H9 (cell line): ENCODE measurements at regions not wholly inside any gene's neighbourhood (a gene's known extent, or its start where the extent isn't known, plus 50 kb on each side); places are given as distances from the start of the nearest gene placed in this dataset.

ENCODE experiments used
- DNase-seq: peaks from one replicate; pipeline ENCODE4 v3.0.0-alpha.2; 2017
- H2AFZ ChIP-seq: one replicate; pipeline ENCODE4 v1.6.1; 2013; ENCODE audit warnings: mild to moderate bottlenecking, low read length, control low read depth, moderate library complexity
- H2AK5ac ChIP-seq: 2 replicates; pipeline ENCODE4 v1.6.1; 2013; ENCODE audit warnings: low read length, control low read depth, mixed read lengths; ENCODE audit not compliant: insufficient read length
- H2BK120ac ChIP-seq: one replicate; pipeline ENCODE4 v1.6.1; 2013; ENCODE audit warnings: low read depth, mild to moderate bottlenecking, low read length, control low read depth, inconsistent platforms; ENCODE audit not compliant: poor library complexity, severe bottlenecking
- H2BK12ac ChIP-seq: 2 replicates; pipeline ENCODE4 v1.6.1; 2013; ENCODE audit warnings: low read length, control low read depth, mixed read lengths, low read depth; ENCODE audit not compliant: insufficient read length
- H2BK15ac ChIP-seq: 2 replicates; pipeline ENCODE4 v1.6.1; 2013; ENCODE audit warnings: low read depth, low read length, control low read depth
- H2BK20ac ChIP-seq: one replicate; pipeline ENCODE4 v1.6.1; 2013; ENCODE audit warnings: low read depth, mild to moderate bottlenecking, low read length, control low read depth, inconsistent platforms; ENCODE audit not compliant: poor library complexity, severe bottlenecking
- H2BK5ac ChIP-seq: 2 replicates; pipeline ENCODE4 v1.6.1; 2013; ENCODE audit warnings: low read length, control low read depth, mixed read lengths; ENCODE audit not compliant: insufficient read length
- H3K14ac ChIP-seq: 2 replicates; pipeline ENCODE4 v1.6.1; 2013; ENCODE audit warnings: low read length, control low read depth; ENCODE audit not compliant: insufficient read depth
- H3K18ac ChIP-seq: 2 replicates; pipeline ENCODE4 v1.6.1; 2013; ENCODE audit warnings: low read depth, mild to moderate bottlenecking, mixed read lengths, low read length, control low read depth; ENCODE audit not compliant: insufficient read length
- H3K23ac ChIP-seq: 2 replicates; pipeline ENCODE4 v1.6.1; 2013; ENCODE audit warnings: low read length, control low read depth, mixed read lengths, low read depth; ENCODE audit not compliant: insufficient read length
- H3K23me2 ChIP-seq: 2 replicates; pipeline ENCODE4 v1.6.1; 2013; ENCODE audit warnings: low read depth, mild to moderate bottlenecking, mixed read lengths, low read length, control low read depth; ENCODE audit not compliant: insufficient read length, poor library complexity, severe bottlenecking
- H3K27ac ChIP-seq: 2 replicates; pipeline ENCODE4 v1.5.1; 2013; ENCODE audit warnings: low read length, control low read depth, mixed read lengths, low read depth; ENCODE audit not compliant: insufficient read length
- H3K27me3 ChIP-seq: 2 replicates; pipeline ENCODE4 v1.6.1; 2013; ENCODE audit warnings: low read length, control low read depth, inconsistent platforms; ENCODE audit not compliant: insufficient read depth
- H3K4ac ChIP-seq: 2 replicates; pipeline ENCODE4 v1.6.1; 2013; ENCODE audit warnings: low read depth, mild to moderate bottlenecking, control low read depth, inconsistent platforms, low read length, moderate library complexity
- H3K4me1 ChIP-seq: 2 replicates; pipeline ENCODE4 v1.6.1; 2013; ENCODE audit warnings: low read length, control low read depth, inconsistent platforms; ENCODE audit not compliant: insufficient read depth
- H3K4me2 ChIP-seq: 2 replicates; pipeline ENCODE4 v1.6.1; 2013; ENCODE audit warnings: low read length, control low read depth, mixed read lengths; ENCODE audit not compliant: insufficient read length, insufficient read depth
- H3K56ac ChIP-seq: 2 replicates; pipeline ENCODE4 v1.6.1; 2013; ENCODE audit warnings: low read depth, mild to moderate bottlenecking, mixed read lengths, low read length, control low read depth; ENCODE audit not compliant: insufficient read length
- H3K79me1 ChIP-seq: 2 replicates; pipeline ENCODE4 v1.6.1; 2013; ENCODE audit warnings: low read depth, mild to moderate bottlenecking, moderate library complexity, low read length, control low read depth, inconsistent platforms; ENCODE audit not compliant: insufficient read depth, poor library complexity, severe bottlenecking
- H3K79me2 ChIP-seq: 2 replicates; pipeline ENCODE4 v1.6.1; 2013; ENCODE audit warnings: low read length, control low read depth, inconsistent platforms; ENCODE audit not compliant: insufficient read depth
- H3K9ac ChIP-seq: 2 replicates; pipeline ENCODE4 v1.6.1; 2013; ENCODE audit warnings: low read length, control low read depth, mixed read lengths; ENCODE audit not compliant: insufficient read length; ENCODE audit errors: extremely low read depth
- H3K9me3 ChIP-seq: one replicate; pipeline ENCODE4 v1.6.1; 2013; ENCODE audit warnings: low read depth, low read length, inconsistent platforms; ENCODE audit not compliant: control insufficient read depth
- H3T11ph ChIP-seq: one replicate; pipeline ENCODE4 v1.6.1; 2013; ENCODE audit warnings: mild to moderate bottlenecking, low read length, control low read depth, inconsistent platforms
- H4K20me1 ChIP-seq: one replicate; pipeline ENCODE4 v1.6.1; 2013; ENCODE audit not compliant: control insufficient read depth, insufficient read length, insufficient read depth
- H4K5ac ChIP-seq: 2 replicates; pipeline ENCODE4 v1.6.1; 2013; ENCODE audit warnings: low read depth, mild to moderate bottlenecking, mixed read lengths, low read length, control low read depth; ENCODE audit not compliant: insufficient read length
- H4K8ac ChIP-seq: replicated peaks from 2 replicates; pipeline ENCODE4 v1.6.1; 2013; ENCODE audit warnings: low read length, control low read depth, mixed read lengths, low read depth; ENCODE audit not compliant: insufficient read length
- H4K91ac ChIP-seq: 2 replicates; pipeline ENCODE4 v1.6.1; 2013; ENCODE audit warnings: low read depth, mild to moderate bottlenecking, moderate library complexity, mixed read lengths, low read length, control low read depth; ENCODE audit not compliant: insufficient read length
- H3K27ac Mint-ChIP-seq, 3 experiments: 2 replicates in 2 of 3; 3 replicates in 1 of 3; pipeline ENCODE4 v1.8.0; 2020 to 2021; ENCODE audit warnings: mixed read lengths in 3 of 3, mild to moderate bottlenecking in 1 of 3, moderate library complexity in 1 of 3
- H3K27me3 Mint-ChIP-seq: 2 replicates; pipeline ENCODE4 v1.8.0; 2021; ENCODE audit warnings: low read depth, mild to moderate bottlenecking, moderate library complexity, mixed read lengths
- H3K36me3 Mint-ChIP-seq, 3 experiments: 2 replicates in 2 of 3; 3 replicates in 1 of 3; pipeline ENCODE4 v1.8.0; 2020 to 2021; ENCODE audit warnings: low read depth in 3 of 3, mixed read lengths in 3 of 3; ENCODE audit not compliant: insufficient read depth in 1 of 3
- H3K4me1 Mint-ChIP-seq, 2 experiments: 2 replicates each; pipeline ENCODE4 v1.8.0; 2020; ENCODE audit warnings: mixed read lengths in 2 of 2
- H3K4me3 Mint-ChIP-seq, 2 experiments: 2 replicates in 1 of 2; 3 replicates in 1 of 2; pipeline ENCODE4 v1.8.0; 2020 to 2021; ENCODE audit warnings: mild to moderate bottlenecking in 2 of 2, mixed read lengths in 2 of 2, moderate library complexity in 1 of 2
- H3K9me3 Mint-ChIP-seq, 2 experiments: 2 replicates in 1 of 2; 3 replicates in 1 of 2; pipeline ENCODE4 v1.8.0; 2020; ENCODE audit warnings: mild to moderate bottlenecking in 2 of 2, mixed read lengths in 2 of 2, moderate library complexity in 1 of 2
- WGBS: extraction: QIAGEN DNeasy Blood & Tissue Kit; methylation state at CpG from one replicate; pipeline ENCODE4 v1.1.7; 2013; ENCODE audit warnings: missing lambda C conversion rate, low lambda C conversion rate, mixed read lengths; ENCODE audit not compliant: insufficient read length; ENCODE audit errors: extremely low coverage; 5-methylcytosine and 5-hydroxymethylcytosine counted together
- TF ChIP-seq, protein P1 (sequence below): fragments of 200-600 bp; sonication (generic); conservative IDR thresholded peaks from 3 replicates; pipeline ENCODE4 v1.8.0; 2021; ENCODE audit warnings: antibody characterized with exemption, mild to moderate bottlenecking

DNA sequence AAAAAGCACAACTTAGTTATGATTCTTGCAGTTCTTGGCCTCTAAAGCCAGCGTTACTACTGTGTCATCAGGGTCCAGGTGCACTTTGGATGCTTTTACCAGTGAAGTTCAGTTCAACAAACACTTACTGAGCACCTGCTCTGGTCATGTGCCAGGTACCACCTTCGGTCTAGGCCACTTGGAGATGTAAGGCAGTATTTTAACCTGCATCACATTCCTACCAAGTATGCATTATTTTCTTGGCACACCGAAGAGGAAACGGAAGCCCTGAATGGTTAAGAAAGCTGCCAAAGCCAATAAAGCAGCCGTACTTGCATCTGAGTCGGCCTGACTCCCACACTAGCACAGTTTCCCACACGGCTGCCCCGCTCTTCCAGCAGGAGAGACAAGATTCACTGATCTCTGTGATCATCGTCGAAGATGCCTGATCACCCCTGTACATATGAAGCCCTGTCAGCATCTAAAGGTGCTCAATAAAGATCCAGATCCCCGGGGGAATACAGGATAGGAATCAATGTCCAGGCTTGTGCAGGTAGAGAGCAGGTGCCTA lies 427.1 kb downstream of the EIPR1 start:
- no peak overlapping the region for H3T11ph ChIP-seq
- H4K8ac ChIP-seq = no peak overlapping the region
- WGBS = no CpG with 5 or more reads among the region's 11 CpGs
- no peak overlapping the region for H3K9ac ChIP-seq
- no peak overlapping the region for H2BK5ac ChIP-seq
- no peak overlapping the region for H2BK15ac ChIP-seq
- no peaks in the 10 kb centered on the region for H3K4me1 ChIP-seq
- H2BK120ac ChIP-seq = no peak overlapping the region
- no peak overlapping the region for H3K18ac ChIP-seq
- H3K56ac ChIP-seq = no peak overlapping the region
- no peaks in the 10 kb centered on the region; a peak in 1 of 7 replicates for H3K36me3 Mint-ChIP-seq
- H3K23me2 ChIP-seq = no peaks in the 10 kb centered on the region
- H3K27me3 ChIP-seq = no peaks in the 10 kb centered on the region
- no peaks in the 10 kb centered on the region for H3K79me1 ChIP-seq
- H3K4ac ChIP-seq = no peak overlapping the region
- no peak overlapping the region for H4K91ac ChIP-seq
- no peak overlapping the region for H4K5ac ChIP-seq
- no peaks in the 10 kb centered on the region for H3K4me1 Mint-ChIP-seq
- no peak overlapping the region for H3K23ac ChIP-seq
- H3K79me2 ChIP-seq = no peaks in the 10 kb centered on the region
- TF ChIP-seq, protein P1, sequence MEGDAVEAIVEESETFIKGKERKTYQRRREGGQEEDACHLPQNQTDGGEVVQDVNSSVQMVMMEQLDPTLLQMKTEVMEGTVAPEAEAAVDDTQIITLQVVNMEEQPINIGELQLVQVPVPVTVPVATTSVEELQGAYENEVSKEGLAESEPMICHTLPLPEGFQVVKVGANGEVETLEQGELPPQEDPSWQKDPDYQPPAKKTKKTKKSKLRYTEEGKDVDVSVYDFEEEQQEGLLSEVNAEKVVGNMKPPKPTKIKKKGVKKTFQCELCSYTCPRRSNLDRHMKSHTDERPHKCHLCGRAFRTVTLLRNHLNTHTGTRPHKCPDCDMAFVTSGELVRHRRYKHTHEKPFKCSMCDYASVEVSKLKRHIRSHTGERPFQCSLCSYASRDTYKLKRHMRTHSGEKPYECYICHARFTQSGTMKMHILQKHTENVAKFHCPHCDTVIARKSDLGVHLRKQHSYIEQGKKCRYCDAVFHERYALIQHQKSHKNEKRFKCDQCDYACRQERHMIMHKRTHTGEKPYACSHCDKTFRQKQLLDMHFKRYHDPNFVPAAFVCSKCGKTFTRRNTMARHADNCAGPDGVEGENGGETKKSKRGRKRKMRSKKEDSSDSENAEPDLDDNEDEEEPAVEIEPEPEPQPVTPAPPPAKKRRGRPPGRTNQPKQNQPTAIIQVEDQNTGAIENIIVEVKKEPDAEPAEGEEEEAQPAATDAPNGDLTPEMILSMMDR = no peak
- no peak overlapping the region for H2AFZ ChIP-seq
- no peak overlapping the region for H3K4me2 ChIP-seq
- no peak overlapping the region for H2BK20ac ChIP-seq
- peaks cover 5% of the 10 kb centered on the region for H3K27me3 Mint-ChIP-seq
- no peaks in the 10 kb centered on the region for H3K9me3 ChIP-seq
- H3K27ac Mint-ChIP-seq = no peak overlapping the region
- H4K20me1 ChIP-seq = no peaks in the 10 kb centered on the region
- no peak overlapping the region for H2AK5ac ChIP-seq
- H2BK12ac ChIP-seq = no peak overlapping the region
- H3K9me3 Mint-ChIP-seq = peaks cover 0 to 5% of the 10 kb centered on the region in 2 experiments; a peak in 3 of 5 replicates
- no peak overlapping the region for H3K14ac ChIP-seq
- DNase-seq = no peak
- no peak overlapping the region for H3K4me3 Mint-ChIP-seq
- H3K27ac ChIP-seq = no peak overlapping the region
